SK-N-SH treated with all-trans-retinoic acid at 6 μM for 48 hours (cell line): ENCODE measurements at regions not wholly inside any gene's neighbourhood (a gene's known extent, or its start where the extent isn't known, plus 50 kb on each side); places are given as distances from the start of the nearest gene placed in this dataset.

Experiments
- ATAC-seq: fragments of 200-7000 bp; cut with Tn5 transposase; 3 replicates; pipeline ENCODE4 v1.9.1; 2020; ENCODE audit warnings: mild to moderate bottlenecking, moderate library complexity
- ARNTL ChIP-seq: fragments of 450-650 bp; formaldehyde crosslinking; IDR thresholded peaks from 2 replicates; pipeline ENCODE4 v1.5.0; 2020; ENCODE audit warnings: low read depth, mild to moderate bottlenecking, moderate library complexity, borderline replicate concordance
- CREB5 ChIP-seq: fragments of 250-450 bp; sonication (Bioruptor Pico); IDR thresholded peaks from 2 replicates; pipeline ENCODE4 v1.5.1; 2020; ENCODE audit warnings: low read depth, mild to moderate bottlenecking, moderate library complexity
- CSDC2 ChIP-seq: fragments of 250-450 bp; sonication (Bioruptor Pico); IDR thresholded peaks from 2 replicates; pipeline ENCODE4 v1.5.0; 2020; ENCODE audit warnings: mild to moderate bottlenecking, moderate library complexity
- CSRNP3 ChIP-seq: fragments of 250-450 bp; sonication (Bioruptor Pico); IDR thresholded peaks from 2 replicates; pipeline ENCODE4 v1.5.1; 2021; ENCODE audit warnings: mild to moderate bottlenecking, moderate library complexity
- ESRRG ChIP-seq: fragments of 250-450 bp; sonication (Bioruptor Pico); IDR thresholded peaks from 2 replicates; pipeline ENCODE4 v1.6.1; 2021; ENCODE audit warnings: mild to moderate bottlenecking
- GLIS3 ChIP-seq: fragments of 250-450 bp; sonication (Bioruptor Pico); IDR thresholded peaks from 2 replicates; pipeline ENCODE4 v1.5.0; 2020; ENCODE audit warnings: mild to moderate bottlenecking, moderate library complexity
- ISL1 ChIP-seq: fragments of 250-450 bp; sonication (Bioruptor Pico); IDR thresholded peaks from 2 replicates; pipeline ENCODE4 v2.1.2; 2022; ENCODE audit warnings: mild to moderate bottlenecking, moderate library complexity
- OSR1 ChIP-seq: fragments of 250-450 bp; sonication (Bioruptor Pico); IDR thresholded peaks from 2 replicates; pipeline ENCODE4 v1.8.0; 2022; ENCODE audit warnings: moderate library complexity, mild to moderate bottlenecking, inconsistent platforms
- PATZ1 ChIP-seq: fragments of 250-450 bp; sonication (Bioruptor Pico); IDR thresholded peaks from 2 replicates; pipeline ENCODE4 v1.8.0; 2020; ENCODE audit warnings: mild to moderate bottlenecking, moderate library complexity, borderline replicate concordance
- POU6F1 ChIP-seq: fragments of 250-450 bp; sonication (Bioruptor Pico); IDR thresholded peaks from 2 replicates; pipeline ENCODE4 v1.8.0; 2021; ENCODE audit warnings: low read depth, mild to moderate bottlenecking, moderate library complexity, borderline replicate concordance
- PPARA ChIP-seq: fragments of 250-450 bp; sonication (Bioruptor Pico); IDR thresholded peaks from 2 replicates; pipeline ENCODE4 v1.5.0; 2020; ENCODE audit warnings: mild to moderate bottlenecking, borderline replicate concordance
- RARB ChIP-seq: fragments of 250-450 bp; sonication (Bioruptor Pico); IDR thresholded peaks from 2 replicates; pipeline ENCODE4 v1.8.0; 2021; ENCODE audit warnings: mild to moderate bottlenecking, moderate library complexity
- SNAI2 ChIP-seq: fragments of 250-450 bp; sonication (Bioruptor Pico); IDR thresholded peaks from 2 replicates; pipeline ENCODE4 v1.5.0; 2020; ENCODE audit warnings: mild to moderate bottlenecking, moderate library complexity
- TOX ChIP-seq: fragments of 250-450 bp; sonication (Bioruptor Pico); IDR thresholded peaks from 2 replicates; pipeline ENCODE4 v1.8.0; 2021; ENCODE audit warnings: mild to moderate bottlenecking, moderate library complexity, borderline replicate concordance
- TSHZ2 ChIP-seq: fragments of 250-450 bp; sonication (Bioruptor Pico); IDR thresholded peaks from 2 replicates; pipeline ENCODE4 v1.5.0; 2020; ENCODE audit warnings: mild to moderate bottlenecking, moderate library complexity
- ZFP3 ChIP-seq: fragments of 250-450 bp; sonication (Bioruptor Pico); IDR thresholded peaks from 2 replicates; pipeline ENCODE4 v1.5.0; 2020; ENCODE audit warnings: mild to moderate bottlenecking, moderate library complexity
- ZFP30 ChIP-seq: fragments of 450-650 bp; formaldehyde crosslinking; IDR thresholded peaks from 2 replicates; pipeline ENCODE4 v1.5.0; 2022; ENCODE audit warnings: mild to moderate bottlenecking, moderate library complexity
- ZNF565 ChIP-seq: fragments of 450-650 bp; formaldehyde crosslinking; conservative IDR thresholded peaks from 2 replicates; pipeline ENCODE4 v1.5.0; 2020; ENCODE audit warnings: low read depth, mild to moderate bottlenecking, moderate library complexity
- ZNF70 ChIP-seq: fragments of 450-650 bp; formaldehyde crosslinking; IDR thresholded peaks from 2 replicates; pipeline ENCODE4 v1.5.0; 2020; ENCODE audit warnings: mild to moderate bottlenecking, moderate library complexity
- ZNF8 ChIP-seq: fragments of 450-650 bp; formaldehyde crosslinking; IDR thresholded peaks from 2 replicates; pipeline ENCODE4 v1.5.0; 2020; ENCODE audit warnings: mild to moderate bottlenecking, moderate library complexity

GRCh38 chr1:164021813-164022212, 537.2 kb upstream of the PBX1 start:
- TF ChIP-seq ARNTL = no peak
- no peak for TF ChIP-seq SNAI2 (CRISPR knock-in tag)
- TF ChIP-seq CSDC2 = no peak
- no peak for TF ChIP-seq ZFP3 (CRISPR knock-in tag)
- TF ChIP-seq ZNF8 (CRISPR knock-in tag) = no peak
- TF ChIP-seq PPARA (CRISPR knock-in tag) = no peak
- no peak for TF ChIP-seq PATZ1
- no peak for TF ChIP-seq OSR1
- no peak for TF ChIP-seq TSHZ2 (CRISPR knock-in tag)
- no peak for TF ChIP-seq RARB (CRISPR knock-in tag)
- TF ChIP-seq ESRRG (CRISPR knock-in tag) = no peak
- no peak for TF ChIP-seq TOX (CRISPR knock-in tag)
- TF ChIP-seq ZNF565 = no peak
- TF ChIP-seq ZNF70 = no peak
- no peak for TF ChIP-seq GLIS3
- no peak for TF ChIP-seq POU6F1 (CRISPR knock-in tag)
- TF ChIP-seq CREB5 (CRISPR knock-in tag) = no peak
- no peak for ATAC-seq

- no peak for ATAC-seq
These were observed 525.2 kb upstream of the PBX1 start for GRCh38 chr1:164033782-164034181.

More at GRCh38 chr1:164033782-164034181, 525.2 kb upstream of the PBX1 start:
- no peak for TF ChIP-seq ZFP30 (CRISPR knock-in tag)
- no peak for TF ChIP-seq ZNF565
- TF ChIP-seq ZFP3 (CRISPR knock-in tag) = no peak
- TF ChIP-seq ISL1 (CRISPR knock-in tag) = no peak
- no peak for TF ChIP-seq PATZ1
- TF ChIP-seq OSR1 = no peak
- no peak for TF ChIP-seq ARNTL
- no peak for TF ChIP-seq POU6F1 (CRISPR knock-in tag)
- no peak for TF ChIP-seq ZNF8 (CRISPR knock-in tag)
- no peak for TF ChIP-seq CREB5 (CRISPR knock-in tag)
- TF ChIP-seq GLIS3 = no peak
- no peak for TF ChIP-seq CSDC2
- no peak for TF ChIP-seq ESRRG (CRISPR knock-in tag)
- no peak for TF ChIP-seq SNAI2 (CRISPR knock-in tag)
- no peak for TF ChIP-seq PPARA (CRISPR knock-in tag)
- TF ChIP-seq CSRNP3 (CRISPR knock-in tag) = no peak
- TF ChIP-seq ZNF70 = no peak
- no peak for TF ChIP-seq TOX (CRISPR knock-in tag)
- TF ChIP-seq, all 23 proteins: peak for 0
